ENCODE measurements at regions not wholly inside any gene's neighbourhood (a gene's known extent, or its start where the extent isn't known, plus 50 kb on each side); places are given as distances from the start of the nearest gene placed in this dataset.
A peak's percentile ranks its signal among the peaks of the same experiment; 100 is the strongest.

DNA sequence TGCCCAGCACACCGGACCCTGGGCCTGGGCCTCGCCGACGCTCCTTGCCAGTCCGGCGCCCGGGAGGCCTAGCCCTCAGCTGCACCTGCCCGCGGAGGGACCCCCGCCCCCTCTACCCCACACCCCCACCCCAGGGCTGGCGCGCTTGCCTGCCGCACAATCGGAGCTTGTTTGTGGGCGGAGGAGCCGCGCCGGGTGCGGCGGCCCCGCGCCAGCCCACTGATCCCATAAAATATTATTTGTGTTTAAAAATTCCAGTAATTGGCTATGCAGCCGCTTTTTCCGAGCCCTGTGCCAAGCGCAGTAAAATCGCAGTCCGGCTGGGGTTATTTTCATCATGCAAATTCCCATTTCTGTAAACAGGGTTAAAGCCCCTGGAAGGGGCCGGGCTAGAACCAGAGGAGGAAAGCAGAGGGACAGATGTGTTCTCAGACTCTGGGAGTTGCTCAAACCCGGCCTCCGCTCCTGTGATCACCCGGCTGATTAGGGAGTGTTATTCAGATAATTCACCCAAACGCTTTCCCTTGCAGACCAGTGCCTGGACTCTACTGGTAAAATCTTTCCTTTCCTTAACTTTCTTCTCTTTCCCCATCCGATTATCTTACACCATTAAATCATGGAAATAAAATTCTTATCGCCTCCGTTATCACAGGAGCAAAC lies 93.1 kb downstream of the NCR2 start:
- Histone ChIP-seq H3K4me1 (peaks cover 0 to 41% (median 20%) of the 10 kb centered on the region in 3 donors), H3K9me3 (no peaks in the 10 kb centered on the region), H3K27ac (peak overlapping the region; percentile 43 to 79 (median 78)), H3K36me3 (no peaks in the 10 kb centered on the region), H3K4me3 (peak overlapping the region; percentile 55 to 65), H3K27me3 (no peaks in the 10 kb centered on the region)
- no peak for ATAC-seq
- peak; percentile 47 for TF ChIP-seq POLR2AphosphoS5 (IDR thresholded peaks at IDR 0.05)
- TF ChIP-seq, protein P1, sequence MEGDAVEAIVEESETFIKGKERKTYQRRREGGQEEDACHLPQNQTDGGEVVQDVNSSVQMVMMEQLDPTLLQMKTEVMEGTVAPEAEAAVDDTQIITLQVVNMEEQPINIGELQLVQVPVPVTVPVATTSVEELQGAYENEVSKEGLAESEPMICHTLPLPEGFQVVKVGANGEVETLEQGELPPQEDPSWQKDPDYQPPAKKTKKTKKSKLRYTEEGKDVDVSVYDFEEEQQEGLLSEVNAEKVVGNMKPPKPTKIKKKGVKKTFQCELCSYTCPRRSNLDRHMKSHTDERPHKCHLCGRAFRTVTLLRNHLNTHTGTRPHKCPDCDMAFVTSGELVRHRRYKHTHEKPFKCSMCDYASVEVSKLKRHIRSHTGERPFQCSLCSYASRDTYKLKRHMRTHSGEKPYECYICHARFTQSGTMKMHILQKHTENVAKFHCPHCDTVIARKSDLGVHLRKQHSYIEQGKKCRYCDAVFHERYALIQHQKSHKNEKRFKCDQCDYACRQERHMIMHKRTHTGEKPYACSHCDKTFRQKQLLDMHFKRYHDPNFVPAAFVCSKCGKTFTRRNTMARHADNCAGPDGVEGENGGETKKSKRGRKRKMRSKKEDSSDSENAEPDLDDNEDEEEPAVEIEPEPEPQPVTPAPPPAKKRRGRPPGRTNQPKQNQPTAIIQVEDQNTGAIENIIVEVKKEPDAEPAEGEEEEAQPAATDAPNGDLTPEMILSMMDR (IDR thresholded peaks at IDR 0.05) = no peak
- WGBS, 2 donors (ENCODE audit: low coverage in 1 of 2) = 0 to 4% methylated on average over 10 to 12 of the region's 35 CpGs

DNA sequence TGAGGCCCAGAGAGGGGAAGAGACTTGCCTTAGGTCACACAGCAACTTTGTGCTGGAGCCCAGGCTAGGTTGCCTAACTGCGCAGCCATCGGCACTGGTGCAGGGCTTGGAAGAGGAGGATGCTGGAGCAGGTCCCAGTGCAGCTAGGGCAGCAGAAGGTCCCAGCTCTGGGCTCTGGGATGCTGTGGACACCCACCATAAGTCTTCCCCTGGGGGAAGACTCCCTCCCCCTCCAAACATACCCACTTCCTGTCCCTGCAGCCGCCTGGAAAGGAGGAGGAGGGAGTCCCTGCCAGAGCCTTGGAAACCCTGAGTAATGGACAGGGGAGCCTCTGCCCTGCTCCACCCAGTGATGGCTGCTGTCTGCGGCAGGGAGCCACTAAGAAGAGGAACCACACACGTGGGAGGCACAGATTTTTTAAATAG lies 93.6 kb downstream of the NCR2 start:
- 0% methylated on average over 1 of the region's 5 CpGs for WGBS, 2 donors (ENCODE audit: low coverage in 1 of 2)
- H3K4me3 ChIP-seq = no peak overlapping the region
- ATAC-seq = peak; percentile 43

DNA sequence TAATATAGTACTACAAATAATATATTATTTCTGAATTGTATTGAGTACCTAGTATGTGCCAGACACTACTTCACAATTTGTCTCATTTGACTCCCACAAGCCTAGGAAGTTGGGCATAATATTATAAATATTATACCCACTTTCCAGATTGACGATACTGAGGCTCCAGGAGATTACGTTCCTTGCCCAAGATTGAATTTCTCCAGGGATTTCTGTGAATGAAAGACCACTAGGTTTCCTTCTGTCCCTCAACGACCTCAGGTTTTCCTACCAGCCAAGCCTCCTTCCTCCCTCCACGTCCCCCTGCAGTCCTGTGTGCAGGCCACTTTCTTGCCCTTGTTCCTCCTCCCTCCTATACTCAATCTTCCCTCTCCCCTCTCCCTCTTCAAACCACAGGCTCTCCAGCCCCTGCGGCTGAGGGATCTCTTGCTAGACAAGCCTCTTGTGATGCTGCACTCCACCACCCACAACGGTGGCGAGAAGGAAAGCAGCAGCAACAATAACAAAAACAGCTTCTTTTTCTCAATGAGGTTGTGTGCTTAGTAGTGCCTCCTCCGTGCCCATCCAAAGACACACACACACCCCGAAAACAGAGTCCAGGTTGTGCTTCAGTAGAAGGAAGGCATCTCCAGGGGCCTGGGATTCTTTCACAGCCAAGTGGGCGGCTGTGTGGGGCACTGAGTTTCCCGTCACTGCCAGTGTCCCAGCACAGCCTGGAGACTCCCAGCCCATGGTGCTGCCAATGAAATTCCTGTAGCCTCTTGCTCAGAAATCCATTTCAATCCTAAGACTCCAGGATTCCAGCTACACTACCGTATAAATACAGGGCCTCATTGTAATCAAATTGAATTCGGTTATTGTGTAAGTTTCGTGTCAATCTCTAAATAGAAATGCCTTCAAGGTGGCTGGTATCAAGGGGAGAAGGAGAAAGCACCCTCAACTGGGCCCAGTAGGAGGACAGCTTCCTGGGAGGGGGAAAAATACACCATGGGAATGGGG lies 94.4 kb downstream of the NCR2 start:
- H3K4me3 ChIP-seq = no peak overlapping the region
- H3K27me3 ChIP-seq = no peaks in the 10 kb centered on the region
- H3K27ac ChIP-seq = peak overlapping the region in 3 of 4 donors; percentile 41 to 79 (median 78)
- TF ChIP-seq POLR2AphosphoS5 (IDR thresholded peaks at IDR 0.05) (peak; percentile 22), EP300 (IDR thresholded peaks at IDR 0.05) (no peak), POLR2A (IDR thresholded peaks at IDR 0.05) (no peak)
- WGBS, 2 donors (ENCODE audit: low coverage in 1 of 2) = 72 to 73% methylated on average over 7 to 9 of the region's 14 CpGs
- H3K4me1 ChIP-seq = peaks cover 0 to 34% (median 20%) of the 10 kb centered on the region in 3 donors
- no peaks in the 10 kb centered on the region for H3K36me3 ChIP-seq
- no peaks in the 10 kb centered on the region for H3K9me3 ChIP-seq
- ATAC-seq = no peak

More for the DNA sequence above, 93.6 kb downstream of the NCR2 start:
- peak overlapping the region in 3 of 4 donors; percentile 78 to 79 (median 79) for H3K27ac ChIP-seq
- TF ChIP-seq POLR2A (IDR thresholded peaks at IDR 0.05) = no peak
- TF ChIP-seq POLR2AphosphoS5 (IDR thresholded peaks at IDR 0.05) = no peak
- TF ChIP-seq EP300 (IDR thresholded peaks at IDR 0.05) = no peak
- TF ChIP-seq, protein P1 (IDR thresholded peaks at IDR 0.05) = no peak
- no peaks in the 10 kb centered on the region for H3K27me3 ChIP-seq
- peaks cover 0 to 41% (median 20%) of the 10 kb centered on the region in 3 donors for H3K4me1 ChIP-seq
- no peaks in the 10 kb centered on the region for H3K9me3 ChIP-seq
- H3K36me3 ChIP-seq = no peaks in the 10 kb centered on the region

DNA sequence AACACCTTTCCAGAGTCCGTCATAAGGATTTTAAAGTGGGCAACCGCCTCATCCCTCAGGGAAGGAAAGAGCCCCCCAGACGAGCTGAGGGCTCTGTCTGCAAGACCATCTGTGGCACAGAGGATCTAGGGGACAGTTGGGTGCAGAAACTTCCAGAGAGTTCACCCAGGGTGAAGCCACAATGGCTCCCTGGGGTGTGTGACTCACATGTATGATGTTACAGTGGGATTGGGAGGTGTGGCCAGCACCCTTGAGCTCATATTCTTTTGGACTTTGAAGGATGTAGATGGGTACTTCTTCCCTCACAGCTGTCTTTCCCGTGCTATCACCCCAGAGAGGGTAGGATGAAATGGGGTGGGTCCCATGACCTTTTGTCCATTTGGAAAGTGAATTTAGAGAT lies 95.5 kb downstream of the NCR2 start:
- TF ChIP-seq EP300 (IDR thresholded peaks at IDR 0.05) (no peak), POLR2A (IDR thresholded peaks at IDR 0.05) (no peak), POLR2AphosphoS5 (IDR thresholded peaks at IDR 0.05) (no peak)
- TF ChIP-seq, protein P1 (IDR thresholded peaks at IDR 0.05) = no peak
- no peak for ATAC-seq
- Histone ChIP-seq H3K27me3 (no peaks in the 10 kb centered on the region), H3K9me3 (no peaks in the 10 kb centered on the region), H3K4me3 (no peak overlapping the region), H3K27ac (peak overlapping the region in 1 of 4 donors; percentile 23), H3K36me3 (no peaks in the 10 kb centered on the region), H3K4me1 (peaks cover 0 to 33% (median 20%) of the 10 kb centered on the region in 3 donors)
- WGBS, 2 donors (ENCODE audit: low coverage in 1 of 2) = 78 to 84% methylated on average over 1 to 4 of the region's 4 CpGs

DNA sequence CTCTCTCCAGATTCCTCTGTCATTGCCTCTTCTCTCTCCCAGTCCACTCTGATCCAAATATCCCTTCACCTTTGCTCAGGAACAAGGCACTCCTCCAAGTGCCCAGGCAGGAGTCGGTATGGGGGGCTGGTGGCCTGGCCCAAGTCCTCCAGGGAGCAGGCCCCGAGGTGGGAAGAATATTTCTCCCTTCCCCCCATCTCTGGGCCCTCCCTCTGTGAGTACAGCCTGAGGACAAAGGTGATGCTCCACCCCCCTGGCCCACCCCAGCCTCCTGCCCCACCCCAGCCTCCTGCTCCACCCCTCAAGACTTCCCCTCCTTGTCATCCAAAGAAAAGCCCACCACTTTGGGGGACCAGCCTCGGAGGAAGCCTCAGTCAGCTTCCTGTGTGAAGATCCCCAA lies 96.9 kb downstream of the NCR2 start:
- peaks cover 0 to 21% (median 20%) of the 10 kb centered on the region in 3 donors for H3K4me1 ChIP-seq
- H3K27ac ChIP-seq = no peak overlapping the region
- ATAC-seq = no peak
- H3K4me3 ChIP-seq = no peak overlapping the region
- no peaks in the 10 kb centered on the region for H3K27me3 ChIP-seq
- H3K9me3 ChIP-seq = no peaks in the 10 kb centered on the region
- no peaks in the 10 kb centered on the region for H3K36me3 ChIP-seq
- no CpG with 5 or more reads among the region's 3 CpGs for whole genome bisulfite sequencing, 2 donors (ENCODE audit: low coverage in 1 of 2)
- TF ChIP-seq, protein P1 (IDR thresholded peaks at IDR 0.05) = no peak
- TF ChIP-seq POLR2A (IDR thresholded peaks at IDR 0.05) = no peak
- TF ChIP-seq EP300 (IDR thresholded peaks at IDR 0.05) = no peak
- TF ChIP-seq POLR2AphosphoS5 (IDR thresholded peaks at IDR 0.05) = no peak

Measured in gastroesophageal sphincter (tissue), 4 donors.